Activated CD8-positive, alpha-beta memory T cell treated with anti-CD3 and anti-CD28 coated beads, Interleukin-2, amount 50 U/mL, for 48 hours (primary cell): ENCODE measurements at regions not wholly inside any gene's neighbourhood (a gene's known extent, or its start where the extent isn't known, plus 50 kb on each side); places are given as distances from the start of the nearest gene placed in this dataset.
"Not testable (repeated sequence)": the region's sequence is repeated elsewhere in the genome, so short reads cannot be mapped to it uniquely, and the experiment has no call there.

Experiments
- DNase-seq: peaks from one replicate; pipeline ENCODE4 v3.0.0-alpha.2; 2020

DNA sequence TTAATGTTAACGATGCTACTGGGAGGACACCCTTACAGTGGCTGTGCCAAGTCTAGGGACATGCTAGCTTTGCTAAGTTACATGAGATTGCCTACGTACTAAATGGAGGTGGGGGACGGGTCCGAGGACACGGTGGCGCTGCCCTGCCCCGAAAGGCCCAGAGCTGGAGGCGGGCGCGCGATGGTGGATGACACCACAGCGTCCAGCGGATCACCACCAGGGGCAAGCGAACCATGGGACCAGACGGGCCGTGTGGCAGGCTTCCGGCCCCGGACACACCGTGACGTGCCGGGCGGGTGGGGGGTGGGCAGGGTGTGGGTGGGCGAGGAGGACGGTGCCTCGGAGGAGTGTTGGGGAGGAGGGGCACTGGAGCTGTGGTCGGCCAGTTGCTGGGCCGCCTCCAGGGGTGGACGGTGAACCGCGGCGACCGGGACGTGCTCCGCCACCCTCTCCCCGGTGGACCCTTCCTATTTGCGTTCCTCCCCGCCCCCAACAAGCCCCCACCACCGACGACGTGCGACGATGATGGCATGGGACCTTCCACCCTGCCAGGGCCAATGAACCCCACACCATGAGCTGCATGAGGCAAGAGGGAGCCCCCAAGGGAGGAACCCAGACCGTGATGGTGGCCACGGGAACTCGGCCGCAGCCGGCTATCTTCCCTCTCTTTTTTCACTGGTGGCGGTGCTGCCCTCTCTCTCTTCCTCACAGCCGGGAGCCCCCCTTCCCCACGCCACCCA is 773.3 kb upstream of the DEFB115 start:
- no peak for DNase-seq

DNA sequence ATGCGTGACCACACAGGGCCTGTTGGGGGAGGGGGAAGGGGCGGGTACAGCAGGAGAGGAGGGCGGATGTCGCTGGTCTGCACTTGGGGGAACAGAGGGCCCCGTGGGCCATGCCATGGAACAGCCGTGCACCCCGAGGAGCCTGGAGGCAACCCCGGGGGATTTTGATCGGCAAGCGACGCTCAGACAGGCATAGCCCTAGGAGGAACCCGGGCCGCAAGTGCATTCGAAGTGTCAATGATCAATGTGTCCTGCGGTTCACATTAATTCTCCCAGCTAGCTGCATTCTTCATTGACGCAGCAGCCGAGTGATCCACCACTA is 772.8 kb upstream of the DEFB115 start:
- no peak for DNase-seq

DNA sequence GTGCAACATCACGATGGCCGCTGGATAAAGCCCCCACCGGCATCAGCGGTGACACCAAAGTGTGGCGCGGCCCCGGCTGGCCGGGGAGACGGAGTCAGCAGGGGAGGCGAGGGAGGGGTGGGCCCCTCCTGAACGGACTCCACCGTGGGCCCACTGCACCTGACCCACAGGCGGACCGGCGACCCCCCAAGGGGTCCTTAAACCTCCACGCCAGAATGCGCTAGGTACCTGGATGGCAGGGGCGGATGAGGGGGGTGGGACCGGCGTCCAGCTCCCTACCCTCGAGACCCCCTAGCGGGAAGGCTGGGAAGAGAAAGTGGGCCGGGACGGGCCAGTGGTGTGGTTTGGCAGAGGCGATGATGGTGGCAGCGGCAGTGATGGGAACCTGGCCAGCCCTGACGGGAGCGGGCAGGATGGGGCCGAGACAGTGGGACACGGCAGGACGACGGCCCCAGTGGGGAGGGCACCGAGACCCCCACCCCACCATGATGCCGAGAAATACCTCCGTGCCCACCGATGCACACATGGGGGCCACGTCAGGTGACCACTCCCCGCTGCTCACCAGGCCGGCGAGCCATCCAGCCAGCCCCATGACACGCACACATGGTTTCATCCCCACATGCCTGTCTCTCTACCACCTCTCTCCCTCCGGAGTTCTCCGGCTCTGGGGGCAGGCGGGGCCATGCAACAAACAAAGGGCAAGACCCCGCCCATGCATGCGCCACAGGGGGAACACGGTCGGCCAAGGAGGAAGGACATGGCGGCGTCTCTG is 771.9 kb upstream of the DEFB115 start:
- DNase-seq: no peak

DNA sequence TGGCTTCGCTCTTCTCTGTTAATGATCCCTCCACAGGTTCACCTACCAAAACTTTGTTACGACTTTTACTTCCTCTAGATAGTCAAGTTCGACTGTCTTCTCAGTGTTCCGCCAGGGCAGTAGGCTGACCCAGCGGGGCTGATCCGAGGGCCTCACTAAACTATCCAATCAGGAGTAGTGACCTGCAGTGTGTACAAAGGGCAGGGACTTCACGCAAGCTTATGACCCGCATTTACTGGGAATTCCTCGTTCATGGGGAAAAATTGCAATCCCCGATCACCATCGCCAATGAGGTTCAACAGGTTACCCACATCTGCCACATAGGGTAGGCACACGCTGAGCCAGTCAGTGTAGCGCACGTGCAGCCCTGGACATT is 771.4 kb upstream of the DEFB115 start:
- DNase-seq: no peak

DNA sequence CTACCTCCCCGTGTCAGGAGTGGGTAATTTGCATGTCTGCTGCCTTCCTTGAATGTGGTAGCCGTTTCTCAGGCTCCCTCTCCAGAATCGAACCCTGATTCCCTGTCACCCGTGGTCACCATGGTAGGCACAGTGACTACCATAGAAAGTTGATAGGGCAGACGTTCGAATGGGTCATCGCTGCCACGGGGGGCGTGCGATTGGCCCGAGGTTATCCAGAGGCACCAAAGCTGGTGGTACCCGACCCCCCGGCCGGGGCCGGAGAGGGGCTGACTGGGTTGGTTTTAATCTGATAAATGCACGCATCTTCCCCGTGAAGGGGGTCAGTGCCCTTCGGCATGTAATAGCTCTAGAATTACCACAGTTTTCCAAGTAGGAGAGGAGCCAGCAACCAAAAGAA is 770.0 kb upstream of the DEFB115 start:
- DNase-seq: not testable (repeated sequence)

DNA sequence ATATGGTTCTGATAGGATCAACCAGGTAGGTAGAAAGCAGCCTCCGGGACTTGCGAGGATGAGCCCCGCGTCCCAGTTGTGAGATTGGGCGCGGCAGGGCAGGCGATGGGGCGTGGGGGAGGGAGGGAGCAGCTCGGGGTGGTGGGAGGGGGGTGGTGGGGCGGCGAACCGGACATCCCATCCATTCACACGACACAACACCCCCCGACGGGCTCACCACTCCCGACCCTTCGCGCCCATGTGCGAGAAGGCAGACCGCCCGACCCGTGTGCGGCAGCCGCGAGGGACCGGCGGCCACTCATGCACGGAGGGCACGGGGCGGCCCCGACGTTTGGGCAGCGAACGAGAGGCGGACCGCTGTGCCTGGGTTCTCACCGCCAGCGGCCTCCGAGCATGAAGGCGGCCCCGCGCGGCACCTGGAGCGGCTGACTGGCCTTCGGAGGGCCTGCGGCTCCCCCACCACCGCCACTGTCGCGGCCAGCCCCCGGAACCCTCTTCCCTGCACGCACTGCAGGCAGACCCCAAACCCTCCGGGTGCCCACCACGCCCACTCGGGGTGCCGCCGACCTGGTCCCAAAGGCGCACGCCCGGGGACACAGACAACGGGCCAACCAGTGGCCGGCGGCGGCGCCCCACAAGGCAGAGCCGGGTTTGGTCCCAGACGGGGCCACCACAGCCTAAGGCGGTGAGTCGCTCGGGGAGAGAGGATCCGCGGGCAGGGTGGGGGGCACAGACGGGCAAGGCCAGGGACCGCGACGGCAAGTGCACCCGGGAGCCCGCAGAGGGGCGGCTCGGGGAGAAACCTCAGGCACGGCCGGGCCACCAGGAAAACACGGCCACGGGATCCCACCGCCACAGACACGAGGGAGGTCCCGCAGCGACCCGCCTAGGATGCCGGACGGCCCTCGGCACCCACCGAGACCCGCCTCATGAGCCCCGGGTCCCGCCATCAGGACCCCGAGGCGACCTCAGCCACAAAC is 769.2 kb upstream of the DEFB115 start:
- DNase-seq: no peak

DNA sequence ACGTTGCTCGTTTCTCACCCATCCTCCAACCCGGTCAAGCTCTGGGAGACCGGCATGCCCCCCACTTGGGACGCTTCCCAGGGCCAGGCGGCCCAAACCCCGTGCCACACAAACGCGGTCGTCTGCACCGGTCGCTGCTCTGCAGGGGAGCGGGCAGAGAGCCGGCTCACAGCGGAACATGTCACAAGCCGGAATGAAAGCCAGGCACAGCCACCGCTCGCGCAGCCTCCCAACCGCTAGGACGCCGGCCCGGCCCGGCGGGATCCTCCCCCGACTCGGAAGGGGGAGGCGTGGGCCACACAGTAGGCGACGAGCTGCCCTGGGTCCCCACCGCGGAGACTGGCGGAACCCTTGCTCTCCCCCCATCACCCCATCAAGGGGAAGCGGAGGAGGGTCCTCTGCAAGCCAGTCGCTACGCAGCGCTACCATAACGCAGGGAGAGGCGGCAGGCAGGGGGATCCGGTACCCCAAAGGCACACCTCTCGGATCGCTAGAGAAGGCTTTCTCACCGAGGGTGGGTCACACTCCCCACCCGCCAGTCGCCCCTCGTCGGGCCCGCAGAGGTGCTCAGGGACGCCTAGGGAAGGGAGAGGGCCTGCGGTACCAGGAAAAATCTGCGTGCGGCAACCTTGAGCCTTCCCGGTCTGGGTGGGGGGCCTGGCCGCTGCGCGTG is 768.4 kb upstream of the DEFB115 start:
- DNase-seq: no peak

DNA sequence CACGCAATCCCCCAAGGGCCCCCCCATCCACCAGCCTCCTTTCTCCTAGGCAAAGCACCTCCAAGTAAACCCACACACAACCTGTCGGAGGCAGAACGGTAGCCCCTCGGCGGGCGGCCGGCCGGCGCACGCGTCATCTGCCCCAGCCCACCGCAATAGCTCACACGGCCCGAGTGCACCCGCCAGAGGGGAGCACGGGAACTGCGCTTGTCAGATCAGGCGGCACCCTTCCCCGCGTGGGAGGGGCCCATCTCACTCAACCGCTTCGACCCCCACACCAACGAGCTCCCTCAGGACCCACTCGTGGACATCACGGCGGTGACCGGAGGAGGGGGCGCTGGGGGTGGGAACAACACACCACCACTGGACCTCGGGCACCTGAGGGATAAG is 767.9 kb upstream of the DEFB115 start:
- no peak for DNase-seq

DNA sequence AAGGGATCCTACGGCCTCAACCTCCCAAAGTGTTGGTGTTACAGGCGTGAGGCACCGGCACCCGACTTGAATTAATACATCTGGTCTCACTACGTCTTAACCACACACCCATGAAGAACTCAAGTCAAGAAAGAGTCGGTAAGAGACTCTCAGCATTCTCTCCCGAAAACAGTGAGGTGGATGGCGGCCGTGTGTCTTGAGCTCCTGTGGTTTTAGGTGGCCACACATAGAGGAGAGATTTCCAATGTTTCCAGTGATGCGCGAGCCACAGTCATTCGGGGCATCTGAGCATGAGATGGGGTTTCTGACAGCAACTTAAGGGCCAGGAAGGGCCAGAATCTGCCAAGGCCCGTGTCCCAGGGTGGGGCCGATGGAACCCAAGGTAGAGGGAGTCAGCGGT is 766.4 kb upstream of the DEFB115 start:
- DNase-seq: no peak

DNA sequence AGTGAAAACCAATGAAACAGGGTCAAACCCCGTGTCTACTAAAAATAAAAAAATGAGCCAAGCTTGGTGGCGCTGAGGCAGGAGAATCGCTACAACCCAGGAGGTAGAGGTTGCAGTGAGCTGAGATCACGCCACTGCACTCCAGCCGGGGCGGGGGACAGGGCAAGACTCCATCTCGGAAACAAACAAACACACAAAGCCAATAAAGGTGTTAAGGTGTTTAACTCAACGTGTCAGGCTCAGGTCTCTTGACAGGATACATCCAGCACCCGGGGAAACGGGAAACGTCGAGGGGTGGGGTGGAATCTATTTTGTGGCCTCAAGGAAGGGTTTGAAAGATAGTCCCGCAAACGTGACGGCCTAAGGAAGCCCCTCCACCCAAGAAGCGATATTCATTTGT is 760.8 kb upstream of the DEFB115 start:
- not testable (repeated sequence) for DNase-seq

DNA sequence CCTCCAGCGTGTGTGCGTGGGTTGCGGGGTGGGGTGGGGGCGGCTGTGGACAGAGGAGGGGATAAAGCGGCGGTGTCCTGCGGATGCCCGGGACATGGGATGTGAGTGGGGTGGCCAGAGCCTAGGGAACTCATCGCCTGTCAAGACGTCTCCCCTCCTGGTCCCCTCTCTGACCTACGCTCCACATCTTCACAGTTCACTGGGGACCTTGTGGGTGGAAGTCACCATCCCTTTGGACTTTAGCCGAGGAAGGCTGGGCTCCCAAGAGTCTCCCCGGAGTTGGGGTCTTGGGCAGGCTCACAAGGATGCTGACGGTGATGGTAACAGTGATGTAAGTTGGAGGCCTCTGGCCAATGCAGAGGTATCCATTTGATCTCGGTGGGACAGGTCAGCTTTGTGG is 760.3 kb upstream of the DEFB115 start:
- not testable (repeated sequence) for DNase-seq

DNA sequence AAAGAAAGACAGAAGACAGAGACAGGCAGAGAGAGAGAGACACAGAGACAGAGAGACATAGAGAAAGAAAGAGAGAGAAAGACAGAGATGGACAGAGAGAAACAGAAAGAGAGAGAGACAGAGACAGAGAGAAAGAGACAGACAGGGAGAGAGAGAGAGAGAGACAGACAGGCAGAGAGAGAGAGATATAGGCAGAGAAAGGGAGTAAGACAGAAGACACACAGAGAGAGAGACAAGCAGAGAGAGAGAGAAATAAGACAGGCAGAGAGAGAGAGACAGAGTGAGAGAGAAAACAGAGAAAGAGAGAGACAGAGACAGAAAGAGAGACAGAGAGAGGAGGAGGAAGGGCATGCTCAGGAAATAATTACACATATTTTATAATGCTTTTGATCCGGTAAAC is 758.3 kb upstream of the DEFB115 start:
- no peak for DNase-seq

DNA sequence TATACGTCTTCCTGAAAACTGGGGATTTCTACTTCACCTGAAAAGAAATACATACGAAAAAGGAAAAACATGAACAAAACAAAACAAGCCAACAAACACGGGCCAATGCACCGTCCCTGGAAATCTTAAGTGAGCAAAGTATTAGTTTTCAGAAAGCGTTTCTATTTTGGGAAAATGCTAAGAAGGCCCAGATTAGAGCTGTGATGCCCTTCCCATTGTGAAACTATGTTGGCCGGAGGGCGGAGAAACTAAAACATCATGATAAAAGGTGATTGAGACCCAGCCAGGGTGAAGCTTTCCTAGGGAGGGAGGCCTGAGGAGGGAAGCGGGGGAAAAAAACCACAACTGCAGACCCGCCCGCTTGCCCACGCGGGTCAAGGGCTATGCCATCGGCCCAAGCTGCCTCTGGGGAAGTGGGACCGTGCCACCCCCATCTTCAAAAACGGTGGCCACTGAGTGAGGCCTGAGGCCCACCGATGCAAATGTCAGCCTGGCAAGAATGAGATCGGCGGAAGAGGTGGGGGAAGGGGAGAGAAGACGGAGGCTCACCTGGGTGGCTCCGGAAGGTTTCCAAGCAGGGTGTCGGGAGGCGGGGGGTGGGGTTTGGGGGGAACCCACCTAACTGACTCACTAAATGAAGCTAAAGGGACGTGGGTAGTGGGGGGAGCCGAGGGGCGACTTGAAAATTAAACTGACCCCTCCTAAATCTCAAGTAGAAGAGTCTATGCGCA is 757.6 kb upstream of the DEFB115 start:
- DNase-seq: not testable (repeated sequence)

DNA sequence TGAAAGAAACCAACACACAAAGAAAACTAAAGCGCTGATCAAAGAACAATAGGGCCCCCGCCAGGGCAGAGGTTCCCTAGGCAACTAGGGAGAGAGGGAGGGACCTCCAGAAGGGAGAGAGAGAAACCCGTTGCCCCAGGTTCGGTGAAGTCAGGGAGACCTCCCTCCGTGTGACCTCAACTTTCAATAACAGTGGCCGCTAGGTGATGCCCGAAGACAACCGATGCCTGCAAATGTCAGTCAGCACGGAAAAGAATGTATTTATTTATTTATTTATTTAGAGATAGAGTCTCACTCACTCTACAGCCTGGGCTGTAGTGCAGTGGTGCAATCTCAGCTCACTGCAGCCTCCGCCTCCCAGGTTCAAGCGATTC is 757.0 kb upstream of the DEFB115 start:
- not testable (repeated sequence) for DNase-seq

DNA sequence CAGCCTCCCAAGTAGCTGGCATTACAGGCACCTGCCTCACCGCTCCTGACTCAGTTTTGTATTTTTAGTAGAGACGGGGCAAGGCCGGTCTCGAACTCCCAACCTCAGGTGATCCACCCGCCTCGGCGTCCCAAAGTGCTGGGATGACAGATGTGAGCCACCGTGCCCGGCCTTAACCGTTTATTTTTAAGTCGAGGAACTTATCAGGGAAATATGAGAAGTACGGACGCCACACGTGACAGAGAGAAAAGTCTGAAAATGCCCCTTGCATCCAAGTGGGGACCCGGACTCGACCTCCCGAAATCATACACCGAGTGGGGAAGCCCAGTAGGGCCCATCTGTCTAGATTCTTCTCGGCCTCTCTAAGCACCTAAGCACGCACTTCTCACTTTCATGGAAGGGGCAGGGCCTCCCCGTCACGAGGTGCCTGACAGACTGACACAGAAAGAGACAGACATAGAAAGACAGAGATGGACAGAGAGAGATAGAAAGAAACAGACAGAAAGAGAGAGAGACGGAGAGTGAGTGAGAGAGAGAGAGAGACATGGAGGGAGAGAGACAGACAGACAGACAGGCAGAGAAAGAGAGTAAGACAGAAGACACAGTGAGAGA is 756.5 kb upstream of the DEFB115 start:
- DNase-seq: no peak

DNA sequence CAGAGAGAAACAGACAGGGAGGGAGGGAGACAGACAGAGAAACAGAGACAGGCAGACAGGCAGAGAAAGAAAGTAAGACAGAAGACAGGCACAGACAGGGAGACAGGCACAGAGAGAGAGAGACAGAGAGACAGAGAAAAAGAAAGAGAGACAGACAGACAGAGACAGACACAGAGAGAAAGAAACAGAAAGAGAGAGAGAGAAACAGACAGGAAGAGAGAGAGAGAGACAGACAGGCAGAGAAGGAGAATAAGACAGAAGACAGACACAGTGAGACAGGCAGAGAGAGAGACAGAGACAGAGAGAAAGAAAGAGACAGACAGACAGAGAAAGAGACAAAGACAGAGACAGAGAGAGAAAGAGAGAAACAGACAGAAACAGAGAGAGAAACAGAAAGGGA is 754.8 kb upstream of the DEFB115 start:
- no peak for DNase-seq

DNA sequence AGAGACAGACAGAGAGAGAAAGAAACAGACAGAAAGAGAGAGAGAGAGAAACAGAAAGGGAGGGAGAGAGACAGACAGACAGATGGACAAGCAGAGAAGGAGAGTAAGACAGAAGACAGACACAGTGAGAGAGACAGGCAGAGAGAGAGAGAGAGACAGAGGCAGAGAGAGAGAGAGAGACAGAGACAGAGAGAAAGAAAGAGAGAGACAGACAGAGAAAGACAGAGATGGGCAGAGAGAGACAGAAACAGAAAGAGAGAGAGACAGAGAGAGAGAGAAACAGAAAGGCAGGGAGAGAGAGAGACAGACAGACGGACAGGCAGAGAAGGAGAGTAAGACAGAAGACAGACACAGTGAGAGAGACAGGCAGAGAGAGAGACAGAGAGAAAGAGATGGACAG is 754.3 kb upstream of the DEFB115 start:
- not testable (repeated sequence) for DNase-seq

DNA sequence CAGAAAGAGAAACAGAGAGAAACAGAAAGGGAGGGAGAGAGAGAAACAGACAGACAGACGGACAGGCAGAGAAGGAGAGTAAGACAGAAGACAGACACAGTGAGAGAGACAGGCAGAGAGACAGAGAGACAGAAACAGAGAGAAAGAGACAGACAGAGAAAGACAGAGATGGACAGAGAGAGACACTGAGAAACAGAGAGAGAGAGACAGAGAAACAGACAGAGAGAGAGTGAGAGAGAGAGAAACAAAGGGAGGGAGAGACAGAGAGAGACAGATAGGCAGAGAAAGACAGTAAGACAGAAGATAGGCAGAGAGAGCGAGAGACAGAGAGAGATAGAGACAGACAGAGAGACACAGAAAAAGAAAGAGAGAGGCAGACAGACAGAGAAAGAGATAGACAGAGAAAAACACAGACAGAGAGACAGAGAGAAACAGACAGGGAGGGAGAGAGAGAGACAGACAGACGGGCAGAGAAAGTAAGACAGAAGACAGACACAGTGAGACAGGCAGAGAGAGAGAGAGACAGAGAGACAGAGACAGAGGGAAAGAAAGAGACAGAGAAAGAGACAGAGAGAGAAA is 753.4 kb upstream of the DEFB115 start:
- DNase-seq: no peak

DNA sequence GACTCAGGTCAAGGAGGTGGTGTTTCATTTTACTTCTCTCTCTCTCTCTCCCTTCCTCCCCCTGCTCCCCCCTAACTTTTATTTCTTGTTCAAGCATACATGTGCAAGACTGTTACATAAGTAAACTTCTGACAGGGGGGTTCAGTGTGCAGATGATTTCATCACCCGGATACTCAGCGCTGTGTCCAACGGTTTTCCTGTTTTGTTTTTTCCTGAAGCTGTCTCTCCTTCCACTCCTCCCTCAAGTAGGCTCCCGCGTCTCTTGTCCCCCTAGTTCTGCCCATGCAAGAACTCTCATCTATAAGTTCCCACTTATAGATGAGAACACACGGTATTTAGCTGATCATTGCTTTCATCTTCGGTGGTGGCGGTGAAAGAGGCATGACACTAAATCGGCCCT is 751.9 kb upstream of the DEFB115 start:
- no peak for DNase-seq

DNA sequence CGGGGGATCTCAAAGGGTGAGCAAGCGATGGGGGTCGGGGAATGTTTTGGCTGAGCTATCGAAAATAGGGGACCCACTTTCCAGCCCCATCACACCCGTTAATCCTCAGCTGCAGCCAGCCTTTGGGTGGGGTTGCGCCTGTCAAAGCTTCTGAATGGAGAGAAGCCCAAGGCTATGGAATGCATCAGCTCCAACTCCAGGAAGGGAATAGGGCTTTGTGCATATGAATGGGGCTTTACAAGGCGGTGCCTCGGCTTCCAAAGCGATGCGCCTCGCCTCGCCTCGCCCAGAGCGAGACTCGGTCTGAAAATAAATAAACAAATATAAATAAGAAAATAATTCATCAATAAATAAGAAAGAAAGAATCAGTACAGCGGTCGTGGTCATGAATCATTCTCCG is 751.4 kb upstream of the DEFB115 start:
- DNase-seq: no peak

DNA sequence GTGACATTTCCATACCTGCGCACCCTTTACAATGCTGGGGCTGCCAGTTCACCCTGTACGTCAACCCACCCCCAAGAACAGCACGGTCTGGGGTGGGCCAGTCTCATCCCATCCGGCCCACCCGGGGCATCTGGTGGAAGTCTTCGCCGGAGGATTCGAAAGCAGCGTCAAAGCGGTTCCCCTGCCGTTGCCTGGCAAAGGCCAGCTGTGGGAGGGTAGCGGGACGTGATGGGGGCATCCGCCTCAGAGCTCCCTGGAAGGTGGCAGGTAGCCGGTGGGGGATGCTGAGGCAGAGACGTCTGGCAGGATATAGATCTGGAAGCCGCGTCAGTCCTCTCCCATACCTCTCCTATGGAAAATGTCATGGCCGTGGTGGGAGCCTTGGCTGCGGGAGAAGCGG is 749.1 kb upstream of the DEFB115 start:
- DNase-seq: not testable (repeated sequence)
